NCI-H1436 (cell line): ENCODE measurements at regions not wholly inside any gene's neighbourhood (a gene's known extent, or its start where the extent isn't known, plus 50 kb on each side); places are given as distances from the start of the nearest gene placed in this dataset.

Experiments used
- DNase-seq: peaks from one replicate; lab custom pipeline; 2025; lab: John Stamatoyannopoulos, UW

DNA sequence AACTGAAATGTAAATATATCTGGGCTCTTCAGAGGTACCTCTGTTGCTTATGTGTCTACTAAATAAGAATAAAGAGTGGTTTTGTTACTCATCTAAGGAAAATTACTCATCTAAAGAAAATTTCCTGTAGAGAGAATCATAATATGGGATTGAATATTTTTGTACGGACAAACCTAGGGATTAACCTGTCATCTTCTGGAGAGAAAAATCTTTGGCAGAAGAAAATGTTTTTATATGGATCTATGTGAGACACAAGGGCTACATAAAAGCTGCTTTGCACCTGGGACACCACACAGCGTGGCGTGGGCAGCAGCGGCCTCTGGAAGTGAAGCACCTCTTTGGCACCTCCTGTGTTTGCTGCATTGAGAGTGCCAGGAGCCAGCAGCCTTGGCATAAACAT, 242.9 kb upstream of the DACH1 start:
- no peak for DNase-seq

DNA sequence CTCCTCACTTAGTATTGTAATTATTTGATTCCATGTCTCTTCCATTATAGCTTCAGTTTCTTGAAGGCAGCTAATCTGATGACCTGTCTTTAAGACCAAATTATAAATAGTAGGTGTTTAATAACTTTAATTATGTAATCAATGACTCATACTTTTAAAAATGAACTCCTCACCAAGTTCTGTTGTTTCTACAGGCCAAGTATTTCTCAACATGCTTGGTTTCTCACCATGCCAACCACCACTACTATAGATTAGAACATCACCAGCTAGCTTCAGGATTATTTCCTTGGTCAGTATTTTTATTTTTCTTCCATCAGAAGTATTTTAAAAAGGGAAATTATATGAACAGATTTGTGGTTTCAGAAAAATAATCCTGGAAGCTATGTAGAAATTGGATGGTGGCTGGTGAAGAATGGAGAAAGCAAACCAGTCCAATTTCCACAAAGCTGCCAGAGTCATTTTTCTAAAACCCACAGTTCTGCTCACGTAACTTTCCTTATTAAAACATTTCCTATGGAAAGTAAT, 237.7 kb upstream of the DACH1 start:
- no peak for DNase-seq

DNA sequence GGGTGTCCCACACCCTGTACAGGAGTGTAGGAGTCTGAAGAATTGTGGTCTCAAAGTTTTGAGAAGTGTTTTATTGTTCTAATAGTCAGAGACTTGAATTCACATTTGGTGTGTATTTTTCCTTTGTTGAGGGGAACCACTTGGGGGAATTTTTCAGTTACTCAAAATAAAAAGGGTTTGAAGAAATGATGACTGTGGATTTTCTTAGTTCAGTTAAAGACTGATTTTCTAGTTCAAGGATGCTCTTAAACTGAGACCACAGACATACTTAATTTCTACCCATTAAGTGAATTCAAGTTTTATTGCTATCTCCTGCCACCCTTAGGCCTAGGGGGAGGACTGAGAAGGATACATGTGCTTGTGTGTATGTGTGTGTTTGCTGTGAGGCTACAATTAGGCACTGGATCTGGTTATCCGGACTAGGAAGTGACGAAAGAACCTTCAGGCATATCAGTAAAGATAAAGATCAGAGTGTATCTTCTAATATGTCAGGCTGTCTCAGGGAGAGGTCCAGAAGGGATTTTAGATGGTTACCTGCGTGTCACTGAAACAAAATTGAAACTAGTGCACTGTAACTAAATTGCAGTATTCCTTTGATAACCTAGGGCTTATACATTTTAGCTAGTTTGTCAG, 234.9 kb upstream of the DACH1 start:
- DNase-seq = no peak

DNA sequence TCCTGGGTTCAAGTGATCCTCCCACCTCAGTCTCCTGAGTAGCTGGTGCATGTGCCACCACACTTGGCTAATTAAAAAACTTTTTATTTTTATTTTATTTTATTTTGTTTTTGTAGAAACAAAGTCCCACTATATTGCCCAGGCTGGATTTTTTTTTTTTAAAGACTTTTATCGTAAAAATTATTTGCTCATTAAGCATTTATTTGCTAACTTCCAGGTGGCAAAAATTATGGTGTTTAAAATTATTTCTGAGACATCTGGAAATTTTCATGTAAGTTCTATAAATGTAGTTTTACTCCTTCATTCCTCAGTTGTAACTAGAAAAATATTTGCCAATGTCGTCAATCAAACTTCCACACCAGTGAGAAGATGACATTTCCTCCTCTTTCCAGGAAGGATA, 233.3 kb upstream of the DACH1 start:
- no peak for DNase-seq

DNA sequence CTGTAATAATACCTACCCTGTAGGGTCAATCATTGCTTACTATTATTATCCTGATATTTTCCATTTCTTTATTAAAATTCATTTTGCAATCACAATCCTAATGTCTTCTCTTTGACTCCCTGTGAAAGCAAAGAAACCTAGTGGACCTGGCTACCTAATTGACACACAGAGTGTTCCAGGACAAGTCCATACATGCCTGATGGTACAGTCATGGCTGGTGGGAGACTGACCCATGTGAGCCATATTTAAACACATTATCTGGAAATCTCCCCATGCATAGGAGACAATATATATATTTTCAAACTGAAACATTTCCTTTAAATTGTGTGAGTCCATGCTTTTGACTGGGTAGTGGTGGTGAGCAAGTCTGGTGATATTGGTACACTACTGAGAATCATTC, 230.6 kb upstream of the DACH1 start:
- DNase-seq = no peak

DNA sequence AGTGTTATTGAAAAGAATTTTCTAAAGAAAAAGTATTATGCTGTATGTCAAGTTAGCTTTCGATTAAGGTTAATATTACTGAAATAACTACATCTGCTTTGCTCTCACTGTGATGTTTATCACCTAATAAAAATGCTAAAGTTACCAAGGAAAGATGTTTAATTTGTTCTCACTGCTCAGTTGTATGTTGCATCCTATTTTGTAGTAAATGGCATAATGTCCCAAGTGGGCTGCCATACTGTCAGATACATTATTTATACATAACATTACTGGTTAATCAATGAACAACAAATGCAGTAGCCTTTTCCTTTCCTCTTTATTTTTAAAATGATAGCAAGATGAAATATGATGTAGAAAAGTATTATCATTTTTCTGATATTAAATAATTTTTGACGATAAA, 226.3 kb upstream of the DACH1 start:
- DNase-seq = no peak

DNA sequence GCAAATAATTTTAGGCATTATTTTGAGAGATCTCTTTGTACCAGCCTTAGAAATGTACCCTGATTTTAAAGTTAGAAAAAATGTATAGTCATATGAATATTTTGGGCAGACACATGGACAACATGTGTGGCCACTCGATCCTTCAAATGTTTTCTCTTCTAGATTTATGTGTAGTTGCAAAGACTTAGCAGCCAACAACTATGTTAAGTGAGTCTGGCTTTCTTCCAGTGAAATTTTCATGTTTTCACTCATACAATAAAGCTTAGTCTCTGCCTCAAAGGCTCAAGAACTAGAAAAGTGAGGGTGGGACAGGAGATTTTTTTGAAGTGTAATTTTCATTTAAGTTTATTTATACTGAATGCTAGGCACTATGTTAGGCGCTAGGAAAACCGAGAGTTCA, 207.7 kb upstream of the DACH1 start:
- no peak for DNase-seq

DNA sequence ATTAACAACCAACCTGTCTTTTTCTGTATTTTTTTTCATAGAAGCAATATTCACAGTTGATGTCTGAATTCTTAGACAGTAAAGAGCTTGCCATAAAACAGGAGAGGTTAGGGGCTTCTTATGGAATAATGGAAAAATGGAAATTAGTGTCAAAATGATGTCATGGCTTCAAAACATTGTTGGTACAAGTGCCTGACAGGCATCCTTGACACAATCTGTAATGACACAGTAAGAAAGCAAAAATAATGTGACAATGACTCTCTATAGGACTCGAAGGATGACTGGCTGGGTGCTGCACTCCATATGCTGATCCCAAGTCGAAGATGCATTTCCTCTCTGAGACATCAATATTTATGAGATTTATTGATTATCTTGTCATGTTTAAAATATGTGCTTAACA, 205.3 kb upstream of the DACH1 start:
- DNase-seq = no peak

DNA sequence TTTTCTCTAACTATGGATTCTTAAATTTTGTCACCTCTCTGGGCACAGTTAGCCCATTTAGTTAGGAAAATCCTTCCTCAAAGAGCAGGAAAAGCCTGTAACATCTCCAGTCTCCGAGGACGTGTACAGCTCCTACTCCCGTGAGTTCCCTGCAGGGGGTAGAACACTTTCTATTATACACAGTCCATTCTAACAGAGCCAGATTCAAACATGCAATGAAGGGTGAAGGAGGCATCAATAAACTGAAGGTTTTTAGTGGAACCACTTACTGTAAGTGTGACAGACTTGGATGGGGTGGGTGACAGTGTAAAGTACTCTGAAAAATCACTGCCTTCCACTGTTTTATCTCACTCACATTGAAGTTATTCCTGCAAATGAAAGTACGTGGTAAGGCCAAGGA, 204.7 kb upstream of the DACH1 start:
- DNase-seq = no peak

DNA sequence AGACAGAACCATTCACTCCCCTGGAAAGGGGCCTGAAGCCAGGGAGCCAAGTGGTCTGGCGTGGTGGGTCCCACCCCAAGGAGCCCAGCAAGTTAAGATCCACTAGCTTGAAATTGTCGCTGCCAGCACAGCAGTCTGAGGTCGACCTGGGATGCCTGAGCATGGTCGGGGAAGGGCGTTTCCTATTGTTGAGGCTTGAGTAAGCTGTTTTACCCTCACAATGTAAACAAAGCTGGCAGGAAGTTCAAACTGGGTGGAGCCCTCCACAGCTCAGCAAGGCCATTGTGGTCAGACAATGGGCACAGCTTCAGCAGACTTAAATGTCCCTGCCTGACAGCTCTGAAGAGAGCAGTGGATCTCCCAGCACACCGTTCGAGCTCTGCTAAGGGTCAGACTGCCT, 195.6 kb upstream of the DACH1 start:
- DNase-seq = no peak

DNA sequence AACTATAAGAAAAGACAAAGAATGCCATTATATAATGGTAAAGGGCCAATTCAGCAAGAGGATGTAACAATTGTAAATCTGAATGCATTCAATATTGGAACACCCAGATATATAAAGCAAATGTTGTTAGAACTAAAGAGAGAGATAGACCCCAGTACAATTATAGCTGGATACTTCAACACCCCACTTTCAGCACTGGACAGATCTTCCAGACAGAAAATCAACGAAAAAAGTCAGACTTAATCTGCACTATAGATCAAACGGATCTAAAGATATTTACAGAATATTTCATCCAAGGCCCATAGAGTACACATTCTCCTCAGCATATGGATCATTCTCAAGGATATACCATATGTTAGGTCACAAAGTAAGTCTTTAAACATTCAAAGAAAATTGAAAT, 194.6 kb upstream of the DACH1 start:
- no peak for DNase-seq

DNA sequence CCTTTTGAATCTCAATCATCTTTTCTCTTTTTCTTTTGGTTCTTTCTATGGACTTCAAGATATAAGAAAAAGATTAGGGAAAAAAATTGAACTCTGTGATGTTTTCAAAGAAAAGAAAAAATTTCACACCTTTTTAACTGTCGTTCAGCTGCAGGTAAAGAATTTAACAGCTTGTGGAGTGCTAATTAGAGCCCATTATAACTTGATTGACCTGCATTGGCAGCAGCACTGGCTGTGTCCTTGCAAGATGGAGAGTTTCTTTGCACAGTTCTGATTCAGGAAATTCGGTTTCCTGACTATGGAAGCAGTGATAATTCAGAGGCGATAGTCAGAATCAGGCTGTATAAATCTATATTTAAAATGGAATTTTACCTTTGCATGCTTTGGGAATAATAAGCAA, 183.2 kb upstream of the DACH1 start:
- no peak for DNase-seq

DNA sequence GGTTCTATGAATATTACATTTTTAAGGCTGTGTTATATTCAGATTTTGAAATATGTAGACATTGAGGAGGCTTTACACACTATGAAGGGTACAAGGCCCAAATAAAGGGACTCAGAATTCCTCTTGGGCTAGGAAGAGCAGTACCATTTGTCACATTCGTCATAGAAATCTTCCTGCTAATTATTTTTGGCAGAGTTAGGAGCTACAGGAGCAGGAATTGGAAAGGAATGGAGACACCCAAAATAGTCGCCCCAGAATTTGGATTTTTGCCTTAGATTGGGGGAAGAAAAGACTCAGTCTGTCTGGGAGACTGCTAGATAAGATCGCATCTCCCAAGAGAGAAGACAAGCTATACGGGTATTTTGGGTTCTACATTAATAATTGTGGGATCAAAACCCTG, 176.4 kb upstream of the DACH1 start:
- DNase-seq = no peak

DNA sequence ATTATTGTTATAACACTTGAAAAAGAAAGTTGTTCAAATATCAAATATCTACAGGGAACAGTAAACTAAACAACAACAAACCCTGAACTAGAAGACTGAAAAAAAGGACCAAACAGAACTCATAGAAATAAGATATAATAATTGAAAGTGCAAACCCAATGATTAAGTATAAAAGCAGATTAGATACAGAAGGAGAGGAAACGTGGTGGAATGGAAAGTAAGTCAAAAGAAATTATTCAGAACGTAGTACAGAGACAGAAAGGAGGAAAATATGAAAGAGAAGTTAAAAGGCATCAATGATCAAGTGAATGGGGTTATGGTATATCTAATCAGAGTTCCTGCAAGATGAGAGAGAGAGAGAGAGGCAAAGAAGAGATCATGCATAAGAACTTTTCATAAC, 174.2 kb upstream of the DACH1 start:
- DNase-seq = no peak

DNA sequence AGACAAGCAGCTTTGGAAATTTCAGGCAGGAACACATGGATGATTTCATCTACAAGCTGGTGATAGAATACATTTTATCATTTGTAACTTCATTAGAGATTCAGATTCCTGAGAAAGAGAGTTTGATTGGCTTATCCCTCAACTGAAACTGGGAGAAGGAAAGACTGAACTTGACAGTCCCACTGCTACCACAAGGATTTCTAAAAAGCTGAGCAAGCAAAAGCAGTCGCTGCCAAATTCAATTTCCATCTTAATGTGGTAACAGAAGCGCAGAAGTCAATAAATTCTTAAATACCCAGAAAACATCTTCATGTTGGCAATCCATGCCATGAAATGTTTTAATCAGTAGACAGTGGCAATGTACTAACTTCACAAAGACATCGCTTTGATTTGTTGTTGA, 172.1 kb upstream of the DACH1 start:
- DNase-seq = no peak

DNA sequence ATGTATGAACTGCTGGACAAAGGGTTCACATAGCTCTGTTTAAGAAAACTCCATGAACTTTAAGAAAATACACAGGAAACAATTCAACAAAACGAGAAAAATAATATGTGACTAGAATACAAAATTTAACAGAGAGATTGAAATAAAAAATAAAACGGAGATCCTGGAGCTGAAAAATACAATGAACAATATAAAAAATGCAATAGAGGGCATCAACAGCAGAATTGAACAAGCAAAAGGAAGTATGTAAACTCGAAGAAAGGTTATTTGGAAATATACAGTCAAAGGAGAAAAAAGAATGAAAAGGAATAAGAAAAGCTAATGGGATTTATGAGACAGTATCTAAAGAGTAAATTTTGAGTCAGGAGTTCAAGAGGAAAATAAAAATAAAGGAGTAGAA, 163.0 kb upstream of the DACH1 start:
- no peak for DNase-seq

DNA sequence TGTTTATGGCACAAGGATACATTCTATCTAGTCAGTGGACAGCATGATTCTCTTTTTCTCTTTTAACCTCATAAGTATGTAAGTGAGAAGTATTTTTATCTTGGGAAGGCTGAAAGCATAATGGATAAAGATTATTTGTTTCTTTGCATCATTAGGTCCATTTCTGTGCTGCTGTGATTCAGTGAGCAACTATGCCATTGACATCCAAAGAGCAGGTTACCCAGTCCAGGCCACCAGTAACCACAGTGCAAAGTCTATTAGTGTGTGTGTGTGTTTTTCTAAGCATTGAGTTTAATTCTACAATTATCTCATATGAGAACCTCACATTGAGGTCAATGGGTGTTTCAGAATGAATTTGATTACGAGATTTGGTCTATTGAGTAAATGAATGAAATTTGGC, 158.8 kb upstream of the DACH1 start:
- no peak for DNase-seq

DNA sequence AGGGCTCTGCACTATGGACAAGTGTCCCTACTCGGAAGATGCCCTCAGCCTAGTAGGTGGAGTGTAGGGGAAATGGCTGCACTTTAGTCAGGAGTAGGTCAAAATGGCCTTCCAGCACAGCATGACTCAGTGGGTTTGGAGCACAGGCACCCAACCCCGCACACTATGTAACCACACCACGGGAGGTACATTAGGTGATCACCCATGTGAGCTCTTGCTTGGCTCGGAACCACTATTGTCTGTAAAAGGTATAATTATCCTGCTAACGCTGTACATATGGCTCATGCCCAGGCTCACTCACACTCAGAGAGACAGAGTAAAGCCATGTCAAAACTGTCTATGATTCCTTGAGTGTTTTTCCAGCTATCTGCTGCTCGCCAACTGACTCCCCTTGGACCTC, 156.9 kb upstream of the DACH1 start:
- DNase-seq = no peak

DNA sequence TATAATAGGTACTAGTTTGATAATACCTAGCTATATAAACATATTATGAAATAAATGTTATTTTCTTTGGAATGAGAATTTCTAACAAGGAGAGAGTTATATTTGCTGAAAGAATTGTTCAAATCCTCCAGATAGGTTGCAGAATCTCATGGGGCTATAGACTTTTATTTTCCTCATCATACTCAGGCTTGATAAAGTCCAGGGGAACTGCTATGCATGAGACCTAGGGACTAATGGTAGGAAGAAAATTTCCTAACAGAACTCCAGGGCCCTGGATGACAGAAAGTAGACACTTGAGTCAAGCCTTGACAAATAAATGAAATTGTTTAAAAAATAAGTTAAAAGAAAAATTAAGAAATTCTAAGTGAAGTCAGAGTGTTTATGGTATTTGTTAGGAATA, 138.5 kb upstream of the DACH1 start:
- DNase-seq = no peak

DNA sequence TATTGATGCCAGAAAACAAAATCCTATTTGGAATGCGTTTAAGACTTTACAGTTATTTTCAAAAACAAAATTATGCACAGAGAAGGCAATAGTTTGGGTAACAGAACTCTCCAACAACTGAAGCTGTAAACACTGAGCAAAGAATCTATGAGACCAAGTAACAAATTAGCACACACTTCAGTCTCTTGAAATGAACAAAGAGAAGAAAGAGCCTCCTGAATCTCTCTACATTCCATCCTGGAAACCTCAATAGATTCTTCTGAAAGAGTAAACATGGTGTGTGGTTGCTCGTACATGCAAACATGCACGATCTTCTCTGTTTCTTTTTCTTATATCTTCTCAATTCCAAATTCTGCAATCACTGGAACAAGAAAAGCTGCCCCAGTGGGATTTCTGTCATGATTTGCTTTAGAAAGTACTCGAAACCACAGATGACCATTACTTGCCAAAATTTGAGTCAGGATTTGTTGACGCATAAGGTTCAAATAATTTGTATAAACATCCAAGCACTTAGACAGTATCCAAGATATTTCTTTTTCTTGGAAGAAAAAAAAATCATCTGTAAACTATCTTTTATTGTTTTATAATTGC, 137.9 kb upstream of the DACH1 start:
- no peak for DNase-seq

DNA sequence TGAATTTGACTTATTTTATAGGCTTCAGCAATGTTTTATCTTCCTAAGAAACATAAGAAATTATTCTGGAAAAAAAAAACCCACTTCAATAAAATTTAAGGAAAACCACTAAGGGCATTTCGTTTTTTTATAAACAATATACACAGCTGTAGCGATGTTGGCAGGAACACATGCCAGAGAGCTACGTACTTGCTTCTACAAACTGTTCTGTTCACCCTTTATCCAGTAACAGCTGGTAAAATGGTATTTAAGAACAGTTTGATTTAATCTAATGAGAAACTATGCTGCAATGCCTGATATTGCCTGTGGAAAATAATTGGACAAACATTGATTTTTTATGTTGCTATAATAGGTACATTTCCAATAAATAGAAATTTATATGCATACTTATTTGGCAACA, 137.2 kb upstream of the DACH1 start:
- no peak for DNase-seq

DNA sequence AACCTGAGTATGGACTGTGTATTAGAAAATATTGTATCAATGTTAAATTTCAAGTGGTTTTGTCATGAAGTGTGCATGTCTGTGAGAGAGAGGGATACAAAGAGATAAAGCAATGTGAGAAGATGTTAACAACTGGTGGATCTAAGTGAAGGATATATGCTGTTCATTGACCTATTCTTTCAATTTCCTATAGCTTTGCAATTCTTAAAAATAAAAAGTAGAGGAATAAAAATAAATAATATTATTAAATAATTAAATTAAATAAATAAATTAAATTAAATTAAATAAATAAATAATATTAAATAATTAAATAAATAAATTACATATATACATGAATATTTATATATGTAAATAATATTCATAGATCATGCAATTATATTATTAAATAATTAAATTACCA, 131.2 kb upstream of the DACH1 start:
- DNase-seq = no peak

DNA sequence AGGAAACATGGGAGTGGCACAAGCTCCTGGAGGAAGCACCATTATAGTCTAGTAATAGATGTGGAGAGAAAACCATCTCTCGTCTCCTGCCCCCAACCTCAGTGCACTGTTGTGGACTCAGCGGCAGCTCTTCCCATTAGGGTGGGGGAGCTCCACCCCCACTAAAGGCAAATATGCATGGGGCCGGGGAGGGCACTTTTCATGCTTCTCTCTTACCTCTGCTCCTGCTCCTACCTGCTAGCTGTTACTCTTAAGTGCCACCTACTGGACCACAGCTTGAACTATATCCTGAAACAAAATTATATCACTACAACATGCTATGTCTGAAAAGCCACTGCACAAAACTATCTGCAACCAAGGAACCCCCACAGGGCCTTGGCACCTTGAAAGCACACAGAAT, 112.6 kb upstream of the DACH1 start:
- DNase-seq = no peak

DNA sequence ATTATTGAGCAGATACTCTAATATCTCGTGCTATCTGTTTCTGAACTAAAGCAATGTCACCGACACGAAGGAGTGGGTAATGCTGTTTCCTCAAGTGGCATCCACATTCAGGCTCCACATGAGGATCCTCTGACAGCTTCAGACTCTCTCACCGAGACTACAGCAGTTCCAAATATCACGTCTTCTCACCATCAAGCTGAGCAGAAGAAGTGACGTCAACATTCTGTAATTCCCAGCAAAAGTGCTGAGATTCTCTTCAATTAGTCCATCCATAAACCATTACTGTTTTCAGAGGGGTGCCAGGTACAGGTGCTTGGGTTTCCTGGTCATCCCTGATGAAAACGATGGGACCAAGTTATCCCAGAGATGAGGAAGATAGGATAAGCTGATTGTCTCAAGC, 110.0 kb upstream of the DACH1 start:
- no peak for DNase-seq
